ENCODE measurements at regions not wholly inside any gene's neighbourhood (a gene's known extent, or its start where the extent isn't known, plus 50 kb on each side); places are given as distances from the start of the nearest gene placed in this dataset.

DNA sequence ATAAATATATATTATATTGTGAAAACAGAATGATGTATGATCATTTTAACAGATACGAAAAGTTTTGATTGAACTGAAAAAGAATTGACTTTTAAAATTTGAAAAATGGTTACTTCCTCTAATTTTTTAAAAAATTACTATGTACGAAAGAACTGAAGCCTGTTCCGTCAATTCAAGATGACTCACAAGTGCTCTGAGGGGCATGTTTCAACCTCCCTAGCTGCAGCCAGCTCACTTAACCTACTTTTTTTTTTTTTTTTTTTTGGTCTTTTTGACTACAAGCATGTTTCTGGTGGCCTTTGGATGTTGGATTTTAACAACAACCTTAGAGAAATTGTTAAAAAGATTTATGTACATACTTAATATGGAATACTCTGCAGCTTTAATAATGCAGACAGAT is 1139.3 kb downstream of the DIAPH3 start:
- TF ChIP-seq GATA3 (IDR thresholded peaks at IDR 0.05; ENCODE audit: low read depth, low read length) = no peak
- no peak for TF ChIP-seq GATA2 (IDR thresholded peaks at IDR 0.05; ENCODE audit: low read depth, low read length)

All from SH-SY5Y (cell line).